ENCODE measurements at regions not wholly inside any gene's neighbourhood (a gene's known extent, or its start where the extent isn't known, plus 50 kb on each side); places are given as distances from the start of the nearest gene placed in this dataset.

DNA sequence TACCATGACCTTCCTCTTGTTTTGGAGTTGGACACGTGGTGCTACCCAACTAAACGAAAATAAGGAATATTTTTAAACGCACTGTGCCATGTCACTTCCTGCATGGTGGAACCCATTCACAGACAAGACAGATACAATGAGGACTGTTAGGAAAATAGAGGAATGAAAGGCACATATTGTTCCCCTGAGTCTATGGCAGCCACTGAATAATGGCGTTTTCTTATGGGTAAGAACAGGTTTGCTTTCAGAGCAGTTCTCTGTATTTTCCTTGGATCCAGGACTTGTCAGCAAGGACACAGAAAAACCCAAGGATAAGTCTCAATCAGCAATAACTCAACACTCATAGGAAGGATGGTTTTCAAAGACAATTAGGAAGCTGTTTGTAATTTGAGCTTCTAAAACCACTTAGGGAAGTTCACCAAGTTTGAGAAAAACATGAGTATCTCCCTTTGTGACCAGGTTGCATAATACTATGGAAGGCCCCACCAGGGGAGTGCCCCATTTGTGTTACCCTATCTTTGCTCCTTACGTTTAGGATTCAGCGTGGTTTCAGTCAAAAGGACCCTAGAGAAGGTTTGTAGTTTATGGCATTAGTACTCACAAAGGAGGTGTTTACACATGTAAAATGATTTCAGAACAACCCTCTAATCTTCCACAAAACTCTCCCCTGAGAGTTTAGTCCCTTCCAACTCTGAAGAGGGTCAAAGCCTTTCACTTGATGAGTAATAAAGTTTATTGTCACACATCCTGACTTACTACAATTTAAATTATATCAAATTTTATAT lies 487.2 kb upstream of the ATP11B start:
- POLR2A ChIA-PET (ENCODE audit: unreplicated experiment) = no interaction called here

More for the DNA sequence above, 487.2 kb upstream of the ATP11B start:
- no TSS peak for BruUV-seq (replicated peaks)
- no peak overlapping the region for H2BK120ac ChIP-seq (ENCODE audit: low read depth, low read length)
- H4K91ac ChIP-seq (ENCODE audit: insufficient read depth, low read depth, low read length) = no peak overlapping the region
- H3K9me3 ChIP-seq (ENCODE audit: control insufficient read depth, insufficient read depth, low read length) = peaks cover 12% of the 10 kb centered on the region
- H2AK9ac ChIP-seq (replicated peaks; ENCODE audit: low read depth, low read length, poor library complexity) = no peak overlapping the region
- H3K27me3 ChIP-seq (ENCODE audit: control insufficient read depth, insufficient read depth, low read length) = no peaks in the 10 kb centered on the region
- H4K20me1 ChIP-seq (ENCODE audit: insufficient read depth, low read length) = no peaks in the 10 kb centered on the region
- H3K14ac ChIP-seq (replicated peaks; ENCODE audit: low read depth, low read length) = no peak overlapping the region
- ATAC-seq (ENCODE audit: low read depth) (no peak), DNase-seq (no peak)
- no peak overlapping the region for H4K8ac ChIP-seq (ENCODE audit: low read depth in 2 of 2, low read length in 2 of 2)
- no peak overlapping the region for H3K4me3 ChIP-seq (ENCODE audit: insufficient read depth, low read depth, low read length)
- no peak overlapping the region for H2AK5ac ChIP-seq (ENCODE audit: low read depth, low read length)
- H2BK20ac ChIP-seq (ENCODE audit: low read depth, low read length) = no peak overlapping the region
- dilution Hi-C loops (cut with HindIII; ENCODE audit: low sequenced_read_pairs, unreplicated experiment) = no loop called here
- H3K27ac ChIP-seq (ENCODE audit: insufficient read depth, low read length) = no peak overlapping the region
- no peak overlapping the region for H3K23ac ChIP-seq (ENCODE audit: low read depth, low read length)
- in situ Hi-C loops (cut with MboI; ENCODE audit: low sequenced_read_pairs) = no loop called here
- no CpG with 5 or more reads among the region's 6 CpGs for WGBS, 2 experiments (ENCODE audit: extremely low coverage in 2 of 2, insufficient read length in 1 of 2)
- no peak overlapping the region for H3K9ac ChIP-seq (ENCODE audit: low read depth, low read length)
- H3K4ac ChIP-seq (ENCODE audit: low read depth, low read length) = no peak overlapping the region
- no peaks in the 10 kb centered on the region for H3K9me1 ChIP-seq (ENCODE audit: insufficient read depth, low read length)
- no peak overlapping the region for H3K18ac ChIP-seq (ENCODE audit: low read depth, low read length)
- CTCF ChIA-PET = no interaction called here
- no peaks in the 10 kb centered on the region for H3K4me1 ChIP-seq (ENCODE audit: control insufficient read depth, insufficient read depth, low read length)
- H4K5ac ChIP-seq (ENCODE audit: low read depth, low read length) = no peak overlapping the region
- intact Hi-C loops (cut with micrococcal nuclease) = no loop called here
- no peak overlapping the region for H2AFZ ChIP-seq (replicated peaks; ENCODE audit: low read length, poor library complexity)
- H2BK15ac ChIP-seq (ENCODE audit: low read depth, low read length) = no peak overlapping the region
- no peaks in the 10 kb centered on the region for H3K36me3 ChIP-seq (ENCODE audit: control insufficient read depth, insufficient read depth, low read length)
- H3K56ac ChIP-seq (ENCODE audit: extremely low read depth, insufficient read depth, low read length) = no peak overlapping the region
- no peaks in the 10 kb centered on the region for H3K79me1 ChIP-seq (ENCODE audit: low read depth in 1 of 2, low read length in 2 of 2)
- TF ChIP-seq POLR2A (IDR thresholded peaks at IDR 0.05; ENCODE audit: low read depth, low read length) = no peak
- TF ChIP-seq BHLHE40 (IDR thresholded peaks at IDR 0.05; ENCODE audit: low read depth, low read length) = no peak
- TF ChIP-seq RFX5 (IDR thresholded peaks at IDR 0.05; ENCODE audit: low read depth, low read length) = no peak
- no peak for TF ChIP-seq CHD1 (IDR thresholded peaks at IDR 0.05; ENCODE audit: low read depth, low read length)
- no peak for TF ChIP-seq SMC3 (IDR thresholded peaks at IDR 0.05; ENCODE audit: low read depth, low read length)
- TF ChIP-seq FOS (IDR thresholded peaks at IDR 0.05; ENCODE audit: low read depth, low read length) = no peak
- no peak for TF ChIP-seq CTCF (conservative IDR thresholded peaks at IDR 0.05; ENCODE audit: low read depth, low read length)
- TF ChIP-seq USF2 (IDR thresholded peaks at IDR 0.05; ENCODE audit: low read depth, low read length) = no peak
- no peak for TF ChIP-seq MAZ (IDR thresholded peaks at IDR 0.05; ENCODE audit: borderline replicate concordance, low read depth, low read length)
- TF ChIP-seq RAD21 (IDR thresholded peaks at IDR 0.05; ENCODE audit: low read length) = no peak
- no peak for TF ChIP-seq NFE2L2 (IDR thresholded peaks at IDR 0.05; ENCODE audit: low read depth, low read length)
- no peak for TF ChIP-seq MAFK (IDR thresholded peaks at IDR 0.05; ENCODE audit: low read depth, low read length)
- TF ChIP-seq MXI1 (IDR thresholded peaks at IDR 0.05; ENCODE audit: borderline replicate concordance, low read depth, low read length) = no peak
- no peak for TF ChIP-seq ELK1 (IDR thresholded peaks at IDR 0.05; ENCODE audit: borderline replicate concordance, low read depth, low read length)
- TF ChIP-seq RCOR1 (IDR thresholded peaks at IDR 0.05; ENCODE audit: insufficient replicate concordance, low read length) = no peak
- TF ChIP-seq CEBPB (IDR thresholded peaks at IDR 0.05; ENCODE audit: low read depth, low read length) = no peak
- H2BK5ac ChIP-seq (ENCODE audit: low read depth, low read length, poor library complexity, severe bottlenecking) = no peak overlapping the region
- no peak overlapping the region for H3K4me2 ChIP-seq (ENCODE audit: low read depth, low read length)
